HepG2 (cell line): ENCODE measurements at regions not wholly inside any gene's neighbourhood (a gene's known extent, or its start where the extent isn't known, plus 50 kb on each side); places are given as distances from the start of the nearest gene placed in this dataset.
A peak's percentile ranks its signal among the peaks of the same experiment; 100 is the strongest.

Source experiments
- ATAC-seq: fragments of 200-7000 bp; cut with Tn5 transposase; 3 replicates; pipeline ENCODE4 v1.9.1; 2020; ENCODE audit warnings: mild to moderate bottlenecking, moderate library complexity
- BruUV-seq: library from RNA; stranded (reverse); fragments of 400-500 nt; replicated peaks from 2 replicates; lab custom pipeline; 2021; lab: Mats Ljungman, UMichigan
- CTCF ChIA-PET: fragments of 300-600 bp; formaldehyde crosslinking; extraction: SDS; loops from one replicate; lab custom pipeline; 2021; ENCODE audit warnings: low total read pairs, inconsistent platforms, low intra/inter-chr PET ratio; lab: Yijun Ruan, JAX
- POLR2A ChIA-PET: fragments of 350-600 bp; sonication (Branson Sonifier 250); formaldehyde crosslinking; loops from one replicate; lab custom pipeline; 2020; ENCODE audit warnings: antibody characterized with exemption, inconsistent platforms; lab: Yijun Ruan, JAX
- DNase-seq: peaks from one replicate; pipeline ENCODE4 v3.0.0-alpha.2; 2015; ENCODE audit warnings: low spot score
- FAIRE-seq: peaks from 3 replicates; lab custom pipeline; 2011; peaks lifted over from hg19 to GRCh38; lab: Jason Lieb, UNC
- H2AFZ ChIP-seq: one replicate; pipeline ENCODE4 v1.6.1; 2011; ENCODE audit warnings: low read length, inconsistent platforms
- H3K27ac ChIP-seq: fragments of 300-600 bp; 3 replicates; pipeline ENCODE4 v1.8.0; 2011; ENCODE audit warnings: mixed run types, mild to moderate bottlenecking, mixed read lengths, low read length, inconsistent platforms; ENCODE audit not compliant: insufficient read depth; ENCODE audit errors: extremely low read length
- H3K27me3 ChIP-seq, 2 experiments: fragments of 200-600 bp in 1 of 2; 2 replicates in 1 of 2; 3 replicates in 1 of 2; pipeline versions ENCODE4 v1.6.0 to v1.8.0; 2011; ENCODE audit warnings: low read length in 2 of 2, mild to moderate bottlenecking in 2 of 2, moderate library complexity in 2 of 2, inconsistent platforms in 1 of 2; ENCODE audit not compliant: insufficient read depth in 2 of 2, control insufficient read depth in 1 of 2
- H3K36me3 ChIP-seq, 2 experiments: fragments of 200-600 bp in 1 of 2; replicated peaks in 1 of 2; 2 replicates in 1 of 2; 3 replicates in 1 of 2; pipeline versions ENCODE4 v1.5.1 to v1.8.0; 2011; ENCODE audit warnings: low read length in 2 of 2, inconsistent platforms in 1 of 2; ENCODE audit not compliant: insufficient read depth in 2 of 2, control insufficient read depth in 1 of 2
- H3K4me1 ChIP-seq: 2 replicates; pipeline ENCODE4 v1.5.1; 2012; ENCODE audit warnings: low read length, inconsistent platforms; ENCODE audit not compliant: insufficient read depth
- H3K4me2 ChIP-seq: 2 replicates; pipeline ENCODE4 v1.6.0; 2011; ENCODE audit warnings: low read depth, low read length, inconsistent platforms
- H3K4me3 ChIP-seq, 3 experiments: fragments of 200-600 bp in 1 of 3; sonication (generic), shearing (Covaris generic) in 1 of 3; replicated peaks in 1 of 3; 2 replicates each; pipeline ENCODE4 v1.5.1; 2011 to 2016; ENCODE audit warnings: low read length in 3 of 3, inconsistent platforms in 2 of 3, low read depth in 2 of 3, mild to moderate bottlenecking in 2 of 3, control low read depth in 1 of 3, mixed read lengths in 1 of 3; ENCODE audit not compliant: insufficient read depth in 1 of 3
- H3K79me2 ChIP-seq: one replicate; pipeline ENCODE4 v1.6.1; 2011; ENCODE audit warnings: low read length, inconsistent platforms; ENCODE audit not compliant: insufficient read depth
- H3K9ac ChIP-seq: 2 replicates; pipeline ENCODE4 v1.6.0; 2011; ENCODE audit warnings: mild to moderate bottlenecking, low read depth, low read length, inconsistent platforms; ENCODE audit not compliant: insufficient read depth
- H3K9me3 ChIP-seq: 2 replicates; pipeline ENCODE4 v1.5.1; 2012; ENCODE audit warnings: mild to moderate bottlenecking, low read length
- H4K20me1 ChIP-seq: 2 replicates; pipeline ENCODE4 v1.6.0; 2011; ENCODE audit warnings: inconsistent platforms, mild to moderate bottlenecking, low read length, moderate library complexity; ENCODE audit not compliant: insufficient read depth
- ERF ChIP-seq: IDR thresholded peaks from 2 replicates; pipeline ENCODE4 v1.6.1; 2018; ENCODE audit warnings: missing biosample characterization, missing genetic modification reagents
- HNRNPL ChIP-seq: fragments of 200-400 bp; formaldehyde crosslinking; IDR thresholded peaks from 2 replicates; pipeline ENCODE4 v1.6.1; 2017; ENCODE audit warnings: mild to moderate bottlenecking, low read depth, low read length
- KLF15 ChIP-seq: sonication (generic); formaldehyde crosslinking; IDR thresholded peaks from 2 replicates; pipeline ENCODE4 v1.8.1; 2023; ENCODE audit warnings: borderline replicate concordance, mild to moderate bottlenecking, inconsistent platforms, missing genetic modification reagents, mixed read lengths
- NR2F6 ChIP-seq, 2 experiments: IDR thresholded peaks; 2 replicates each; pipeline ENCODE4 v1.6.1; 2016; ENCODE audit warnings: antibody characterized with exemption in 1 of 2, mild to moderate bottlenecking in 1 of 2
- PAF1 ChIP-seq: IDR thresholded peaks from 2 replicates; pipeline ENCODE4 v1.6.1; 2016; ENCODE audit warnings: missing genetic modification reagents, missing compliant biosample characterization
- SP140L ChIP-seq: sonication (generic); formaldehyde crosslinking; IDR thresholded peaks from 2 replicates; pipeline ENCODE4 v1.4.0; 2020; ENCODE audit warnings: missing genetic modification reagents, borderline replicate concordance
- ZNF10 ChIP-seq: sonication (generic); formaldehyde crosslinking; IDR thresholded peaks from 2 replicates; pipeline ENCODE4 v1.4.0; 2020; ENCODE audit warnings: mild to moderate bottlenecking, low read depth, missing genetic modification reagents, borderline replicate concordance
- ZNF350 ChIP-seq: sonication (generic); formaldehyde crosslinking; IDR thresholded peaks from 2 replicates; pipeline ENCODE4 v1.4.0; 2020; ENCODE audit warnings: mild to moderate bottlenecking, low read depth, missing genetic modification reagents, borderline replicate concordance
- WGBS: methylation state at CpG from one replicate; pipeline ENCODE4 v1.1.6; 2017; ENCODE audit warnings: low lambda C conversion rate; 5-methylcytosine and 5-hydroxymethylcytosine counted together
- in situ Hi-C: cut with HindIII; loops from 2 replicates; pipeline ENCODE4 v1.10.0; 2017; ENCODE audit warnings: low pct_unique_long_range_greater_than_20kb; ENCODE audit not compliant: extremely low pct_ligation_motif_present
- intact Hi-C: fragments of 100-400 bp; cut with micrococcal nuclease; formaldehyde crosslinking; loops from one replicate; pipeline ENCODE4 v1.10.0; 2022; ENCODE audit not compliant: unreplicated experiment
- TF ChIP-seq, protein P1 (sequence below): sonication (generic); formaldehyde crosslinking; IDR thresholded peaks from 2 replicates; pipeline ENCODE4 v1.4.0; 2020; ENCODE audit warnings: missing genetic modification reagents, borderline replicate concordance
- TF ChIP-seq, protein P2 (sequence below): sonication (generic); formaldehyde crosslinking; IDR thresholded peaks from 2 replicates; pipeline ENCODE4 v1.8.1; 2023; ENCODE audit warnings: missing genetic modification reagents, mild to moderate bottlenecking, borderline replicate concordance

DNA sequence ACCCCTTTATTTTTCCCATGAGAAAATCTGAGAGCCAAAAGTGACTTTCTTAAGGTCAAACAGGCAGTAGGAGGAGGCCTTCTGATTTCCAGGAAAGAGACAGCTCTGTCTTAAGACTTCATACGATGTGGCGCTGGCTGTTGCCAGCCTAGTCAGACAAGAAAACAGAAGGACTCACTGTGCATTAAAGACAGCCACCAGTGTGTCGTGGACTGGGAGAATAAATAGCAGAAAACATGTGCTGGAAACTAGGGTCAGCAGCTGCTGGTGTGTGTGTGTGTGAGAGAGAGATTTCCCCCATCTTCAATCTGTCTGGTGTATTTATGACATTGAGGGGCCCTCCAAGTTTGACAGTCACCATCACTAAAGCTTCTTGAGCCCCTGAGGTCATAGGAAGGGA lies 708.6 kb upstream of the TMEM132C start (continued):
- TF ChIP-seq KLF15 (CRISPR knock-in tag) (no peak), HNRNPL (no peak), NR2F6 (IDR thresholded peaks at IDR 0.05) (no peak), NR2F6 (CRISPR knock-in tag; IDR thresholded peaks at IDR 0.05) (no peak), ERF (CRISPR knock-in tag) (no peak), SP140L (CRISPR knock-in tag) (no peak)
- TF ChIP-seq, all 625 proteins: peak for 0

DNA sequence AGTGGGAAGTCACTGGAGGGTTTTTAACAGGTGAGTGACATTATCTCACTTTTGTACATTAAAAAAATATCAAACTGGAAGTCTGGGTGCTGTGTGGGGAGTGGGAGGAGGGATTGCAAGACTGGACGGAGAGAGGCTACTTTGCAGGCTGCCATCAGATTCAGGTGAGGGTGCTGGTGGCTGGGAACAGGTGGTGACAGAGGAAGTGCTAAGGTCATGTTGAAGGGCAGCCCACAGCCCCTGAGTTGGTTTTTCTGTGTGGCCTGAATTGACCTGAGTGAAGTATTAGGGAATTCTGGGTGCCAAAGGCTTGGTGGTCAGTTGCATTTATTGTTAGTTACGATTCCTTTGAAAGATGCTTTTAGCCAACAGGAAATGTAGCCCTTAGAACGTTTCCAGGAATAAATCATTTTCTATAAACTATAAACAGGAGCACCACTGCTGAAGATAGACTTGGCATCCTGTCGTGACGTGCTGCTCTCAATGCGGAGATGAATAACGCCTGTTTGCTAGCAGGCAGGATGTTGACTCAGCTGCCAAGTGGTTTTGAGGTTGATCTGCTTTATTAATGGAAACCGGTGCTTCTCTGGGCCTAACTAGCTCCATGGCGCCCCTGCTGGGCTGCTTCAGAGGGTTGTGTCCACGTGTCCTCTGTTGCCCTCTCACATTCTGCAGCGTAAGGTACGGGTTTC lies 707.5 kb upstream of the TMEM132C start:
- Histone ChIP-seq H3K27ac (no peak overlapping the region), H3K9ac (no peak overlapping the region), H3K79me2 (no peaks in the 10 kb centered on the region), H4K20me1 (no peaks in the 10 kb centered on the region), H3K27me3 (no peaks in the 10 kb centered on the region; a peak in 1 of 5 replicates), H3K36me3 (no peaks in the 10 kb centered on the region), H2AFZ (no peak overlapping the region), H3K4me1 (no peaks in the 10 kb centered on the region), H3K4me2 (no peak overlapping the region), H3K9me3 (peaks cover 31% of the 10 kb centered on the region; the same call in 1 of the 2 replicates), H3K4me3 (no peak overlapping the region)
- BruUV-seq: no TSS peak
- in situ Hi-C loops (no loop called here), intact Hi-C loops (no loop called here)
- DNase-seq (no peak), ATAC-seq (peak; percentile 50; the same call in 2 of the 3 replicates), FAIRE-seq (no peak)
- ChIA-PET CTCF (no interaction called here), POLR2A (no interaction called here)
- 15% methylated on average over 6 of the region's 12 CpGs for WGBS
- TF ChIP-seq, protein P1, sequence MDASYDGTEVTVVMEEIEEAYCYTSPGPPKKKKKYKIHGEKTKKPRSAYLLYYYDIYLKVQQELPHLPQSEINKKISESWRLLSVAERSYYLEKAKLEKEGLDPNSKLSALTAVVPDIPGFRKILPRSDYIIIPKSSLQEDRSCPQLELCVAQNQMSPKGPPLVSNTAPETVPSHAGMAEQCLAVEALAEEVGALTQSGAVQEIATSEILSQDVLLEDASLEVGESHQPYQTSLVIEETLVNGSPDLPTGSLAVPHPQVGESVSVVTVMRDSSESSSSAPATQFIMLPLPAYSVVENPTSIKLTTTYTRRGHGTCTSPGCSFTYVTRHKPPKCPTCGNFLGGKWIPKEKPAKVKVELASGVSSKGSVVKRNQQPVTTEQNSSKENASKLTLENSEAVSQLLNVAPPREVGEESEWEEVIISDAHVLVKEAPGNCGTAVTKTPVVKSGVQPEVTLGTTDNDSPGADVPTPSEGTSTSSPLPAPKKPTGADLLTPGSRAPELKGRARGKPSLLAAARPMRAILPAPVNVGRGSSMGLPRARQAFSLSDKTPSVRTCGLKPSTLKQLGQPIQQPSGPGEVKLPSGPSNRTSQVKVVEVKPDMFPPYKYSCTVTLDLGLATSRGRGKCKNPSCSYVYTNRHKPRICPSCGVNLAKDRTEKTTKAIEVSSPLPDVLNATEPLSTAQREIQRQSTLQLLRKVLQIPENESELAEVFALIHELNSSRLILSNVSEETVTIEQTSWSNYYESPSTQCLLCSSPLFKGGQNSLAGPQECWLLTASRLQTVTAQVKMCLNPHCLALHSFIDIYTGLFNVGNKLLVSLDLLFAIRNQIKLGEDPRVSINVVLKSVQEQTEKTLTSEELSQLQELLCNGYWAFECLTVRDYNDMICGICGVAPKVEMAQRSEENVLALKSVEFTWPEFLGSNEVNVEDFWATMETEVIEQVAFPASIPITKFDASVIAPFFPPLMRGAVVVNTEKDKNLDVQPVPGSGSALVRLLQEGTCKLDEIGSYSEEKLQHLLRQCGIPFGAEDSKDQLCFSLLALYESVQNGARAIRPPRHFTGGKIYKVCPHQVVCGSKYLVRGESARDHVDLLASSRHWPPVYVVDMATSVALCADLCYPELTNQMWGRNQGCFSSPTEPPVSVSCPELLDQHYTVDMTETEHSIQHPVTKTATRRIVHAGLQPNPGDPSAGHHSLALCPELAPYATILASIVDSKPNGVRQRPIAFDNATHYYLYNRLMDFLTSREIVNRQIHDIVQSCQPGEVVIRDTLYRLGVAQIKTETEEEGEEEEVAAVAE (CRISPR knock-in tag): no peak
- TF ChIP-seq, protein P2, sequence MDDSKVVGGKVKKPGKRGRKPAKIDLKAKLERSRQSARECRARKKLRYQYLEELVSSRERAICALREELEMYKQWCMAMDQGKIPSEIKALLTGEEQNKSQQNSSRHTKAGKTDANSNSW (CRISPR knock-in tag): no peak
- TF ChIP-seq ZNF10 (CRISPR knock-in tag): no peak
- TF ChIP-seq ZNF350: no peak
- no peak for TF ChIP-seq PAF1 (CRISPR knock-in tag)
- TF ChIP-seq, all 625 proteins: peak for 0
